ENCODE measurements at regions not wholly inside any gene's neighbourhood (a gene's known extent, or its start where the extent isn't known, plus 50 kb on each side); places are given as distances from the start of the nearest gene placed in this dataset.
A peak's percentile ranks its signal among the peaks of the same experiment; 100 is the strongest.

DNA sequence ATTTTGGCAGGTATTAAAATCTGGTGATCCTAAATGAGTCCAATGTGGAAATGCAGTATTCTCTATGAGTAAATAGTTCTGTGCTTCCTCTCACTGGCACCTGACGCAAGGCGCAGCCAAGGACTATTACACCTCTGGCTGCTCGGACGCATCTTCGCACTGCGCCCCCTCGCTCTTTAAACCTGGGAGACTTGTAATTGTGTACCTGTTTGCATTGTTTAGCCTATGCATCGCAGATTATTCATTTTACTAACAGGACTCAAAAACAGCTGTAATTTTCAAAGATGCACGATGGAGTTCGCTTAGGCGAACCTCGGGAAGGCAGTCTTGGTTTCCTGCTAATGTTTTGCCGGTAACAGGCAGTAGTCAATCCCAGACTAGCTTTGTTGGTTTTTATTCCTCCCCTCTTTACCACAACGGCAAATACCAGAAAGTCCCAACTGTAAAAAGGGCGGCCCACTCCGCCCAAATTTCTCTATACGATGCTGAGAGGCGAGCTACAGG, 113.2 kb downstream of the KCNRG start:
- no peaks in the 10 kb centered on the region for H3K36me3 ChIP-seq (ENCODE audit: control insufficient read depth, insufficient read depth, low read length)
- H3K27me3 ChIP-seq (ENCODE audit: control insufficient read depth, insufficient read depth, low read length), result peaks cover 33% of the 10 kb centered on the region
- ChIA-PET POLR2A (no interaction called here), CTCF (interaction anchor here (0.8 kb wide), 1 partner anchor 17 kb away, joined by 3 read pairs; no protein-coding TSS in a partner anchor)
- DNase-seq (ENCODE audit: low read depth), result no peak
- TF ChIP-seq CTCF (IDR thresholded peaks at IDR 0.05; ENCODE audit: insufficient read depth, low read depth, low read length), result no peak
- no peak overlapping the region for H3K4me3 ChIP-seq (ENCODE audit: low read depth, low read length)

DNA sequence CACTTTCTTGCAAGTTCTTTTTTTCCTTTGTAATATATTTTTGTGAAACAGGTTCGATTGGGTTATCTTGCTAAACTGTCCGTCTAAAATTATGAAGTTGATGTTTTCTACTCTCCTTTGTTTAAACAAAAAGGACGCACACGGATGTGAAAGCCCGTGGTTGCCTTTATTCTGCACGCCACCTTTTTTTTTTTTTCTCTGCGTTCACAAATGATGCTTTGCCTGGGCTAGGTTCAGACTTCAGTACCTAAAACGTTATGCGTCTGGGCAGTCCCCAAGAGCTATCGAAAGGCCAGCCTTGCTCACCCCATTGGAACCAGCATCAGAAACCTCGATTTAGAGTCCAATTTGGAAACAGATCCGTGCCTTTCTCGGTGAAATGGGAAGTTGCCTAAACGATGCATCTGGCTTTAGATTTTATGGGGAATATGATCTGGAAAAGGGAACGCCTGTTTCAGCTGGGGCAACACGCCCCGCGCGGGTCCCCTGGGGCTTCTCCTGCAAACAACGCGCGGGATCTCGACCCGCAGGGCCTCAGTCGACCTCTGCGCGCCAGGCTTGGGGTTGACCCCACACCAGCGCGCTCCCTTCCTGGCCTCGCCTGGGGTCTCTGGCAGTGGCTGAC, 113.9 kb downstream of the KCNRG start:
- DNase-seq (ENCODE audit: low read depth), result no peak
- no peak overlapping the region for H3K4me3 ChIP-seq (ENCODE audit: low read depth, low read length)
- ChIA-PET CTCF (no interaction called here), POLR2A (no interaction called here)
- TF ChIP-seq CTCF (IDR thresholded peaks at IDR 0.05; ENCODE audit: insufficient read depth, low read depth, low read length), result no peak
- no peaks in the 10 kb centered on the region for H3K36me3 ChIP-seq (ENCODE audit: control insufficient read depth, insufficient read depth, low read length)
- H3K27me3 ChIP-seq (ENCODE audit: control insufficient read depth, insufficient read depth, low read length), result peaks cover 35% of the 10 kb centered on the region

- POLR2A ChIA-PET, result no interaction called here
- no peak for TF ChIP-seq CTCF (IDR thresholded peaks at IDR 0.05; ENCODE audit: insufficient read depth, low read depth, low read length)
- CTCF ChIA-PET, result interaction anchor here (1.4 kb wide), 1 partner anchor 400 kb away, joined by 4 read pairs; no protein-coding TSS in a partner anchor
- DNase-seq (ENCODE audit: low read depth), result no peak
- peak overlapping the region; percentile 39 for H3K4me3 ChIP-seq (ENCODE audit: low read depth, low read length)
- peaks cover 35% of the 10 kb centered on the region for H3K27me3 ChIP-seq (ENCODE audit: control insufficient read depth, insufficient read depth, low read length)
- H3K36me3 ChIP-seq (ENCODE audit: control insufficient read depth, insufficient read depth, low read length), result no peaks in the 10 kb centered on the region
Observed at GRCh38 chr13:50129706-50130122, 114.5 kb downstream of the KCNRG start.

- no peak for DNase-seq (ENCODE audit: low read depth)
- peaks cover 35% of the 10 kb centered on the region for H3K27me3 ChIP-seq (ENCODE audit: control insufficient read depth, insufficient read depth, low read length)
- no peaks in the 10 kb centered on the region for H3K36me3 ChIP-seq (ENCODE audit: control insufficient read depth, insufficient read depth, low read length)
- peak overlapping the region; percentile 39 for H3K4me3 ChIP-seq (ENCODE audit: low read depth, low read length)
- ChIA-PET CTCF (interaction anchor here (1.4 kb wide), 1 partner anchor 399 kb away, joined by 4 read pairs; no protein-coding TSS in a partner anchor), POLR2A (no interaction called here)
- no peak for TF ChIP-seq CTCF (IDR thresholded peaks at IDR 0.05; ENCODE audit: insufficient read depth, low read depth, low read length)
Observed at GRCh38 chr13:50130123-50130946, 115.1 kb downstream of the KCNRG start.

All from BJ (cell line).